GM12865 (cell line): ENCODE measurements at regions not wholly inside any gene's neighbourhood (a gene's known extent, or its start where the extent isn't known, plus 50 kb on each side); places are given as distances from the start of the nearest gene placed in this dataset.

Source experiments
- DNase-seq: peaks from one replicate; pipeline ENCODE4 v3.0.0; 2010; ENCODE audit warnings: low read depth
- H3K4me3 ChIP-seq: 2 replicates; pipeline ENCODE4 v1.5.1; 2011; ENCODE audit warnings: mild to moderate bottlenecking, low read depth, low read length, control low read depth
- CTCF ChIP-seq: IDR thresholded peaks from 2 replicates; pipeline ENCODE4 v1.5.1; 2011; ENCODE audit warnings: low read length, control low read depth, low read depth, inconsistent platforms; ENCODE audit not compliant: insufficient read depth; ENCODE audit errors: missing control alignments

GRCh38 chr2:30358842-30359241, 88.2 kb upstream of the LCLAT1 start:
- H3K4me3 ChIP-seq: no peak overlapping the region
- no peak for DNase-seq
- TF ChIP-seq CTCF: no peak

- no peak for DNase-seq
- H3K4me3 ChIP-seq: no peak overlapping the region
These were observed 87.3 kb upstream of the LCLAT1 start for GRCh38 chr2:30359644-30360167.

GRCh38 chr2:30361751-30362394, 85.2 kb upstream of the LCLAT1 start:
- DNase-seq: no peak
- H3K4me3 ChIP-seq: no peak overlapping the region
- no peak for TF ChIP-seq CTCF

More at GRCh38 chr2:30359644-30360167, 87.3 kb upstream of the LCLAT1 start:
- TF ChIP-seq CTCF: no peak

GRCh38 chr2:30362468-30363081, 84.5 kb upstream of the LCLAT1 start:
- DNase-seq: no peak
- no peak for TF ChIP-seq CTCF
- no peak overlapping the region for H3K4me3 ChIP-seq

GRCh38 chr2:30363406-30363805, 83.6 kb upstream of the LCLAT1 start:
- no peak for TF ChIP-seq CTCF
- DNase-seq: no peak
- H3K4me3 ChIP-seq: no peak overlapping the region

- DNase-seq: no peak
- no peak overlapping the region for H3K4me3 ChIP-seq
- no peak for TF ChIP-seq CTCF
These were observed 81.8 kb upstream of the LCLAT1 start for GRCh38 chr2:30365201-30365600.
